Renal cortex interstitium (tissue), 11 donors: ENCODE measurements at regions not wholly inside any gene's neighbourhood (a gene's known extent, or its start where the extent isn't known, plus 50 kb on each side); places are given as distances from the start of the nearest gene placed in this dataset.
A peak's percentile ranks its signal among the peaks of the same experiment; 100 is the strongest.
"Not testable (repeated sequence)": the region's sequence is repeated elsewhere in the genome, so short reads cannot be mapped to it uniquely, and the experiment has no call there.

Experiments
- DNase-seq, 11 donors: peaks; one replicate each; pipeline ENCODE4 v3.0.0-alpha.2; 2013; ENCODE audit warnings: low read depth in 9 of 11, low spot score in 4 of 11; ENCODE audit errors: extremely low read depth in 1 of 11

DNA sequence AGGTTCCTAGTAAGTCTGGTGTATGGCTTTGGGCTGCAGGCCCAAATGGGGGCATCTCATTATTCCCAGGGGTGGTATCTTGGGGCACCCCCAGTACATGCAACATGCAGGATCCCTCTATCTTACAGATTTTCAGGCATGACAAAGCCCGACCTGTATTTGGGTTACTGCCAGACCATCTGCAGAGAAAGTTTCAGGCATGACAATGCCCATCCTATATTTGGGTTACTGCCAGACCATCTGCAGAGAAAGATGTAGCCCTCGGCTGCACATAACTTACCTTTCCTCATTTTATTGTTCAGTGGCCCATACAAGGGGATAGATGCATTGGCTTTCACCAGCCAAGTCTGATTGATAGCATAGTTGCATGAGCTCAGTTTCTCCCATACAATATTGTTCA lies 112.2 kb upstream of the RAB18 start:
- DNase-seq = no peak

DNA sequence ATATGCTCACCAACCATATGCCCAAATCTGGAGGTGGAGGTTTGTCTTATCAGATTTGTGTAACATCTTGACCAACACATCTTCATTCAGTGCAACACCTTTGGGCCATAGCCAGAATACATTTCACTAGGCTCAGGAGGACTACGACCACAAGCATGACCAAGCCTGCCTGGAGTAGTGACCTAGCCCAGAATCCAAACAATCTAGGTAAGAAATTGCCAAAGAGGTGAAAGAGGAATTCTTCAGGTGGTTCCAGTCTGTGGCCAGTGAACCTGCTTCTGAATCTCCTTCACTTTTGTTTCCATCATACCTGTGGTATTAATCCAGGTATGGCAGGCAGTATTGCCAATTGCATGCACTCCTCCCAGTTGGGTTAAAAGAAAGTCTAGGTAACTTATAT lies 112.8 kb upstream of the RAB18 start:
- DNase-seq = no peak

DNA sequence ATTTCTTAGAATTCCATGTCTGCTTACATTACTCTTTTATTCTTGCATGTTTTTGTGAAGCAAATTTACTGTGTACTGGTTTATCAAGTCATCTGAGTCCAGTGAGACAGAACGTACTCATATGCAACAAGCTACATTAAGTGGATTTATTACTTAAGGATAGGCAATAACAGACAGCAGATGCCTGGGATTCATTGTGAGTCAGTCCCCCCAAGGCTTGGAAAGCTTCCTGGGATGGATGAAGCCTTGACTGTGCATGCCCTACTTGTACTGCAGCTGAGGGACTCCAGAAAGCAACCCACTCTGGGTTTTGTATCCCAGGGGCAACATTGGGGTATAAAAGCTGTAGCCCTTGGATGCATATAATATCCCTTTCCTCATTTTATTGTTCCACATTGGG lies 113.4 kb upstream of the RAB18 start:
- DNase-seq = no peak

DNA sequence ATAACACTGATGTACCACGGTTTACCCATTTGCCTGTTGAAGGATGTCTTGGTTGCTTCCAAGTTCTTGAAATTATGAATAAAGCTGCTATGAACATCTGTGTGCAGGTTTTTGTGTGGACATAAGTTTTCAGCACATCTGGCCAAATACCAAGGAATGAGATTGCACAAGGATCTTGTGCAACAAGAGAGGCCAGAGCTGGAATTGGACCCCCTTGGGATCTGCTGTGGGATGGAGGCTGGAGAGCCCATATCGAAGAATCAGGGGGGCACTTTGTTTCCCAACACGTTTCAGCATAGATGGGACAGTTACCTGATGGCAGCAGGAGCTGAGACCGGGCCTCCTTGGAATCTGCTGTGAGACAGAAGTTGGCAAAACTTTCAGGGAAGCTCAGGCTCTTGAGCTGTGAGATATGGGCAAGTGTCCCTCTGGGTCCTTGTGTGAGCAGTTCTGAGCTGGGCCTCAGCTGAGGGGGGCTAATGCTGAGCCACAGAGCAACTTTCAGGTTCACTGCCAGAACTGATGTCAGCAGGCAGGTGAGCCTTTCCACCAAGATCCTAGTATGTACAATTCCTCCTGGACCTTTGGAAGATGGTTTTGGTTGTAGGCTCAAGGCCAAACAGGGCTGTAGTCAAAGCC lies 115.2 kb upstream of the RAB18 start:
- DNase-seq = no peak

DNA sequence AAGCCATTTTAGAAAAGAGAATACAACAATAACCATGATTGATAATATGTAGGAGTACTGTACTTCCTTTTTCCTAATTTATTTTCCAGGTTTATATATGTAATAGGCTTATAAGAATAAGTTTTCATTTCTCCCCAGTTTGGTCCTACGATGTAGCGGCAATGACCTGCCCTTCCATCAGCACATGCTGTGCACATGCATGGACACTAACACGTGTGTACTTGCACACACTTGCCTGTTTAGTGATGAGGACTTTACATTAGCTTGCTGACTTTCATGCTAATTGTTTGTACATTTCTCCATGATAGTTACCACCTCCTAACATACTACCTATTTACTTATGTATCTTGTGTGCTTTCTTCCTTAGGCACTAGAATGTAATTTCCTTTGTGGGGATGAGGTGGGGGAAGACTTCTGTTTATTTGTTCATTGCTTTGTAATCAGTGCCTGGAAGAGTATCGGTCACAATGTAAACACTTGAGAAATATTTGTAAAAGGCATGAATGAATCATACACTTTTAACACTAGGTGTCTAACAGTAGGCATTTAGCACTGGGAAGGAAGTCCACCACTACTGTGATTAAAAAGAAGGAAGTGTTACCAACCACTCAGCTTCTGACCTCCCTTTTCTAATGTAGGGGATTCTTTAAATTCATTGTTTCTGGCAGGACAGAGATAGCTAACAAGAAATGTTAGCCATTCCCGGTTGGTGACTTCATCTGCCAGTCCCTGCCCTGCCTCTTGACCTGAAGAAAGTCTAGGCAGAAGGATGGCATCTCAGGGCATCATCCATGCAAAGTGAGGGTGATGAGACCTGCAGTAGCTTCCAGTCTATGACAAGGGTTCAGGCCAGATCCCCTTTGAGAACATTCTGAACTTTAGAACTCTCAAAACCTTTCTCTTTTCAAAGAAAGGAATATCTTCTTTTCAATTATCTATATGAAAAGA lies 120.2 kb upstream of the RAB18 start:
- DNase-seq = no peak

DNA sequence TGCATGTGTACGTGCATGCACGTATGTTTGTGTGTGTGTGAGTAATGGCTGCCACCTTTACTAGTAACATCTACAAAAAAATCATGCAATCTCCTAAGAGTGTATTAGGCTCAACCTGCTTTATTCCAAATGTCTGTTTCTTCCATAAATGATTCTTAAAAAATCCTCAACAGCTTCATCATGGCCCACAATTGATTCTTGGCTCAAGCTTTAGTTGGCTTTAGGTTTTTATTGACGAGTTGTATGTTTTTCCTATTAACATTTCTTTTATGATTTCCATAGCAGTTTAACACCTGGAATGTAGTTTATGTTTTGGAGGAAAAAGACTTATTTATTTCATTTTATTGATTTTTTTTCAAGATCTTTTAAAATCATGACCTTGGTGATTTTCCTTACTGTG lies 121.9 kb upstream of the RAB18 start:
- no peak for DNase-seq

DNA sequence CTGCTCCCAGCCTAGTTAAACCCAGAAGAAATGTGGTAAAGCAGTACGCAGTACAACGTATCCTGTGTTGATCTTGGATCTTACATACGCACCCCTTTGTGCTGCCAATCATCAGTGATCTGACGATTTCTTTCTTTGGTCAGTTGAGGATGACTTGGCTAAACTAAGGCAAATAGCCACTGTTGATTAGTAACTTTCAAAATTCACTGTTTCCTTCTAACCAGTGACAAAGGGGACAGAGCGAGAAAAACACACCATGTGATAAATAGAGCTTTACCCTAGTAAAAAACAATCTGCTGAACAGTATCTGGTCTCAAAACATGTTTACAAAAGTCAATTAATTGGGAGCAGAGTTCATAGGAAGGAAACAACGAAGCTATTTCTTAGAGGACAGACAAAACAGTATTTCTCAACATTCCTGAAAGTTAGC lies 123.2 kb upstream of the RAB18 start:
- DNase-seq = no peak

DNA sequence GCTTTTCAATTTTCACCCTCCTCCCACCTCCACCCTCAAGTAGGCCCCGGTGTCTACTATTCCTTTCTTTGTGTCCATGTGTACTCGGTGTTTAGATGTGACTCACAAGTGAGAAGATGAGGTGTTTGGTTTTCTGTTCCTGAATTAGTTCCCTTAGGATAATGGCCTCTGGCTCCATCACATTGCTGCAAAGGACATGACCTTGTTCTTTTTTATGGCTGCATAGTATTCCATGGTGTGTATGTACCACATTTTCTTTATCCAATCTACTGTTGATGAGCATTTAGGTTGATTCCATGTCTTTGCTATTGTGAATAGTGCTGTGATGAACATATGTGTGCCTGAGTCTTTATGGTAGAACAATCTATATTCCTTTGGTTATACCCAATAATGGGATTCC lies 125.1 kb upstream of the RAB18 start:
- not testable (repeated sequence) for DNase-seq

DNA sequence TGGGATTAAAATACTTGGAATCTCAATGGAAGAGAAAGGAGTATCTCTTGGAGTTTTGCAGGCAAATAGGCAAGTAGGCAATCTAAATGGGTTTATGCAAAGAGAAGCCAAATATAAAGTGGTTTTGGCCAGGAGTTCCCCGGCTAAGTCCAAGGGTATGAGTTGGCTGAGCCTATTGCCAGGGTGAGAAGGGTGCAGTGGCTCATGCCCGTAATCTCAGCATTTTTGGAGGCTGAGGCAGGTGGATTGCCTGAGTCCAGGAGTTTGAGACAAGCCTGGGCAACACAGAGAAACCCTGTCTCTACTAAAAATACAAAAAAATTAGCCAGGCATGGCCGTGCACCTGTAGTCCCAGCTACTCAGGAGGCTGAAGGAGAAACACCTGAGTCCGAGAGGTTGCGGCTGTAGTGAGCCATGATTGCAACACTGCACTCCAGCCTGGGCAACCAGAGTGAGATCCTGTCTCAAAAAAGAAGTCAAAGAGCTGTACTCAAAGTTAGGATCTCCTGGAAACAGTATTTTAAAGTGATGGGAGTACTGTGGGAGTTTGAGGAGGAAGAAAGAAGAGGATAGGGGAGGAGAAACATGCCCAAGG lies 130.4 kb upstream of the RAB18 start:
- no peak for DNase-seq

DNA sequence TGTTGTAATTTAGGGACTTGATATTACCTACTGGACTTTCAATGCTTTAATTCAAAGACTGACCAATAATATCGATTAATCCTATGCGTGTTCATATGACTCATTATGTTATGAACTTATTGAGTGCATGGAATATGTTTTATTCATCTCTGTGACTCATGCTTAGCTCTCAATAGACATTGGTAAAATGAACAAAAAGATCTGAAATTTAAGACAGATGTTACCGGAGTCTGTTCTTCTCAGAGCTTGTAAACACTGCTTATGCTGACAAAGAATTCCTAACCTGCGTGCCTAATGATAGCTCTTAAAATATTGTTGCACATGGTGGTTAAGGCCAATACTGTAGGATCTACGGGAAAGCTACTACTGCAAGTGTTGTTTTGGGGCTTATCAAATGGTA lies 131.5 kb upstream of the ACBD5 start:
- no peak for DNase-seq

DNA sequence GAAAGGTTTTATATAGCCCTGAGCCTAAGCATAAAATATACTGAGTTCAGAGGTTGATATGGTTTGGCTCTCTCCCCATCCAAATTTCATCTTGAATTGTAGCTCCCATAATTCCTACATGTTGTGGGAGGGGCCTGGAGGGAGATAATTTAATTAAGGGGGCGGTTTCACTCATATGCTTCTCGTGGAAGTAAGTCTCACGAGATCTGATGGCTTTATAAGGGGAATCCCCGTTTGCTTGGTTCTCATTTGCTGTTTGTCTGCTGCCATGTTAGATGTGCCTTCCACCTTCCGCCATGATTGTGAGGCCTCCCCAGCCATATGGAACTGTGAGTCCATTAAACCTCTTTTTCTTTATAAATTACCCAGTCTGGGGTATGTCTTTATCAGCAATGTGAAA lies 130.8 kb upstream of the ACBD5 start:
- DNase-seq = not testable (repeated sequence)

DNA sequence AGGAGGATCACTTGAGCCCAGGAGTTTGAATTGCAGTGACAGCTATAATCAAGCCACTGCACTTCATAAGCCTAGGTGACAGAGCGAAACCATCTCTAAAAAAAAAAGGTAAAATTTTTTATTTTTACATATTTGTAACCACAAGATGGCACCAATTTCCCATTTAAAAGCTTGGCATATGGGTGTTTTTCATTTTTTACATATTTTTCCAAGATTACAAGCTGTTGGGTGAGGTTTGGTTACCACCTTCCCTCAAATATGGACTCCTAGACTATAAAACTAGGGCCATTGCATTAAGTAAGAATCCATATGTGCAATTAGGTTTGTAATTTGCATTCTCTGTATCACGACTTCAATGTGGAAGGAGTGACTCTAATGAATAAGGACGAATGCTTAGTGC lies 129.3 kb upstream of the ACBD5 start:
- DNase-seq = no peak

DNA sequence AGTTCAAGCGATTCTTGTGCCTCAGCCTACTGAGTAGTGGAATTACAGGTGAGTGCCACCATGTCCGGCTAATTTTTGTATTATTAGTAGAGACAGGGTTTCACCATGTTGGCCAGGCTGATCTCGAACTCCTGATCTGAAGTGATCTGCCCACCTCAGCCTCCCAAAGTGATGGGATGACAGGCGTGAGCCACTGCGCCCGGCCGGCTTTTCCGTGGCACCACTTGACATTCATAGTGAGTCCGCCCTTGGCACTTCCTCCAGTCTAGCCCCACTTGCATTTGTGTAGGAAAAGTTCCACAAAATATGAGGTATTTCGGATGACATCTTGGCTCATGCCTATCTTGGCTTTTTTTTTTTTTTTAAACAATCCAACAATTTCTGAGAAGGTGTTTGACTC lies 128.1 kb upstream of the ACBD5 start:
- no peak for DNase-seq

DNA sequence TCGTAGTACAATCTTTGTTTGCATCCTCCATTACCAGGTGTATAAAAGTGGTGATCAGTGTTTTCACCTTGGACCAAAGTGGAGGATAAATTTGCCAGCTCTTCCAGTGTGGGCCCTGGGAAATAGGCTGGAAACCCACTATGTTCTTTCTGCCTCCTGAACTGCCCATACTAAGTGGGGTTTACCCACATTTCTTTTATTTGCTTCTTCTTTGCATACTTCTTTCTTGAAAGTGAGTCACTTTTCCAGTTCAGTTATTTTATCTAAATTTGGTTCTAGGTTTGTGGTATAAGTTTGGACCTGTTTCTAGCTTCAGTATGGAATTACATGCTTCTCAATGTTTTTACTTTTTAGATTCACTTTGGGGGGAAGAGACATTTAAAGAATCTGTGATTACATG lies 126.2 kb upstream of the ACBD5 start:
- DNase-seq = no peak

DNA sequence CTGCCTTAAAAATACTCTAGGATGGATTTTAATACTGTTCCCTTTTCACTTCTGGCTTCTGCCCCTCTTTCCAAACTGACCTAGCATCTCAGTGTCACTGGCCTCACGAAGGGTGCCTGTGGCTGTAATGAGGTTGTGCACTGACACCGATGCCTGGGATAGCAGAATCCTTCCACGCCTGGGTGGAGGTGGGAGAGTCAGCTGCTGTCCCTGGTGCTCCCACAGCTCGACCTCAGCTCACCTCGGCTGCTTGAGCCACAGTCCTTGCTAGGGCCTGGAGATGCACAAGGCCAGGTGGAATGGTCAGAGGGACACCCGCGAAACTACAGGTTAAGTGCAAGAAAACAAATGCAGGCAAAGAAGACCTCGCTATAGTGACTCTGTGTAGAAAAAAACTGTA lies 123.4 kb upstream of the ACBD5 start:
- no peak for DNase-seq

DNA sequence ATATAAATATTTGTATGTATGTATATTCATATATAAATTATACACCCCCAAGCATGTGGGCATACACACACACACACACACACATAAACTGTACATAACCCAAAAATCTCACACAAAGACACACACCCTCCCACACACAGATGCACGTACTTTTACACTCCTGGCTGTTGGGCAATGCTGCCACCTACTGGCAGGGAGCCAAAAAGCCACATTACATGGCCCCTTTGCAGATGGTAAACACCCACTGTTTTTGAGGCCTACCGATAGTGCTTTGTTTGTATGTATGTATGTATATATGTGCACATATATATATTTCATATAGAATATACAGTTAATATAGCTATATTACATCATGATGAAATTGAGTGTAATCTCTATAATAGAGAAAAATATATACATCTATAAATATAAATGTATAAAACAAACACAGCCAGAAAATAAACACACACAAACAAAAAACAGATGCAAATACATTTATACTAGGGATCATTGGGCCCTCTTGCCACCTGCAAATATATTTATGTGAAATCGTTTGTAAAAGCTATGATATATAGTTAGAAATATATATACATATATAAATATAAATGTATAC lies 120.1 kb upstream of the ACBD5 start:
- peak; percentile 60 to 81 (median 71) for DNase-seq

DNA sequence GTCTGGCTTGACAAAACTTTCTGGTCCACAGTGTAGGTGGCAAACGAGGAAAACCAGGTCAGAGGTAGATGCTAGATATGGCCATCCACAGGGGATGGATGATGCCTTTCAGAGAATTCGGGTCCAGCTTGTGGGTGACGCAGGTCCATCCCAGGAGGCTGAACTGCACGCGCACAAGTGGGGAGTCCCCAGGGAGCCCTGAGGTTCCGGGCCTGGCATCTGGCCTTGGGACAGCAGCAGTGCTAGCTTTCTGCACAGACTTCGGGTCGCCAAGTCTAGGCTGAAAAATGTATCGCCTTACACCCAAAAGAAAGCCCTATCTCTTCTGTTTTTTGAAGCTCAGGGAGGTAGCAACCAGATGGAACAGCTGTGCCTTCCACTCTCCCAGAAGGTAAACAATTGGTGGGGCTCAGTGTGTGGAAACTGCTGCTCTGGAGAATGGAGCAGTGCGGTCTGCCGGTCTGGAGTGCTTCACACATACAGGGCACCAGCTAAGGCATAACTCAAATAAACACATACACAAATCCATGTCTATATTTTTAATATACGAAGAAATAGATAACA lies 119.3 kb upstream of the ACBD5 start:
- DNase-seq = no peak

DNA sequence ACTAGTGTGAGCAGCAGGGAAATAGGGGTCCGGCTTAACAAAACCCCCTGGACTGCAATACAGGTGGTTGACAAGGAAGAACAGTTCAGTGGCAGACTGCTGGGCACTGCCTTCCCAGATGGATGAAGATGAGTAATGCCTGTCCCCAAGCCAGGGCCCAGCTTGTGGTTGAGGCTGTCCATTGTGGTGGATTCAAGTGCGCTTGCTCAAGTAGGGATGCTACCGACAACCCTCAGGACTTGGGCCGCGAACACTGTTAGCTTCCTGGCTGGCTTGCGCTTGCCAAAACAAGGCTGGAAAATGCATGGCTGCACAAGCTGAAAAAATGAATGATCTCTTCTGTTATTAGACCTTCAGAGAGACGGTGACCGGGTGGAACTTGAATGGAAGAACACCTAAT lies 116.1 kb upstream of the ACBD5 start:
- DNase-seq = no peak

DNA sequence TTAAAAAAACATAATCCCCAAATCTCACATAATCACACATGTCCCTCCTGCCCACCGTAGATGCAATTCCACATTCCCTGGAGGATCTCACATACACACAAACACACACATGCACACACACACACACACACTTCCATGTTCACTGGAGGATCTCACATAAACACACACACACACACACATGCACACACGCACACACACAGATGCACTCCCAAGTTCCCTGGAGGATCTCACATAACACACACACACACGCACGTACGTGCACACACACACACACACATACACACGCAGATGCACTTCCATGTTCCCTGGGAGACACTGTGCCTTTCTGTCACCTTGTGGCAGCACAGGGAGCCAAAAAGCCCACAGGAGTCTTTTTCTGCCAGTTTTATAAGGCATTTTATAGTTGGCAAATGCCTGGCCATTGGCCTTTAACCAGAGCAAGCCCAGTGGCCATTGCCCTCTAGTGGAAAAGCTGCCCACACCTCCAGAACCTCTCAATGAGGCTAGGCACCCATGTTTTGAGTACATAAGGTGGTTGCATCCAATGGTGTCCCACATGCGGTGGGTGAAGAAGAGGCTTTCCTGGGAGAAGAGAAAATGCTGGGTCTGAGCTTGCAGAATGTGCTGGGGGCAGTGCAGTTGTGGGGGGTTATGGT lies 115.4 kb upstream of the ACBD5 start:
- no peak for DNase-seq
